Panc1 (cell line): ENCODE measurements at regions not wholly inside any gene's neighbourhood (a gene's known extent, or its start where the extent isn't known, plus 50 kb on each side); places are given as distances from the start of the nearest gene placed in this dataset.

Source experiments
- CTCF ChIP-seq: fragments of 450-650 bp; IDR thresholded peaks from 2 replicates; pipeline ENCODE4 v1.5.1; 2017; ENCODE audit warnings: mild to moderate bottlenecking
- POLR2AphosphoS5 ChIP-seq: IDR thresholded peaks from 2 replicates; pipeline ENCODE4 v1.6.1; 2012; ENCODE audit warnings: mild to moderate bottlenecking, low read depth, low read length, moderate library complexity
- SIN3A ChIP-seq: IDR thresholded peaks from 2 replicates; pipeline ENCODE4 v1.6.1; 2012; ENCODE audit warnings: low read depth, mild to moderate bottlenecking, low read length, moderate library complexity, borderline replicate concordance; ENCODE audit not compliant: insufficient read depth

- no peak for TF ChIP-seq POLR2AphosphoS5
- TF ChIP-seq SIN3A = no peak
- no peak for TF ChIP-seq CTCF
These were observed 186.8 kb upstream of the PRLR start for GRCh38 chr5:35417040-35417439.
